ENCODE measurements at regions not wholly inside any gene's neighbourhood (a gene's known extent, or its start where the extent isn't known, plus 50 kb on each side); places are given as distances from the start of the nearest gene placed in this dataset.

DNA sequence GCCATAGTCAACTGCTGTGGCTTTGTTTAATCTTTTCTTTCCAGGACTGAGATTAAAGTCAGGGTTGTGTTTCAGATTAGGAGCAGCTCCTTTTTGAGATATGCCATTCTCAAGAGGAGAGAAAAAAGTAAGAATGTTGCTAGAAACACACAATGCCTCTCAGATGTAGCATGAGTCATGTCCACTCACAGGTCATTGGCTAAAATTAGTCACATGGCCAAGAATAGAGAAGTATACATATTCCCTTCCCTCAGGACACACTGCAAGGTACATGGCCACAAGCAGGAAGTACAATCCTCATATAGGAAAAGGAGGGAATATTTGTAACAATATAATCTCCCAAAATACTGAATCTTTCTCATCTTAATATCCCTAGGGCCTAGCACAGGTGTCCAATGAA lies 141.9 kb upstream of the PTBP2 start:
- no peak for TF ChIP-seq CTCF (IDR thresholded peaks at IDR 0.05)
- no peak for TF ChIP-seq POLR2A (IDR thresholded peaks at IDR 0.05)
